ENCODE measurements at regions not wholly inside any gene's neighbourhood (a gene's known extent, or its start where the extent isn't known, plus 50 kb on each side); places are given as distances from the start of the nearest gene placed in this dataset.

DNA sequence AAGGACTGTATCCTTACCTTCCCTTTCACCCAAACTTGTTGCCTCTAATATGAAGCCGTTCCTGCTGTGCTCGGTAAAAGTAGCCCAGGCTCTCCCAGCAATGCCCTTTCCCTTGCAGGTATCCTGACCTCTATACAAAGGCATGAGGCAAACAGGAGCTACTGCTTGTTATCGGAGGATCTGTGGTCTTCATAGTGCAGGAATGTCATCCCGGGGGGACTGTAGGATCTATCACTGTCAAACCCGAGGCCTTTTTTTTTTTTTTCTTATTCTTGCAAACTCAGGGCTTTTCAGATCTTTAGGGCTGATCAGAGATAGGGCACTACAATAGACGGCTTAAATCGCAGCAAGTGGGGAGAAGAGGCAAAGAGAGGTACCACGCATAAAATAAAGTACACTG, 1206.6 kb downstream of the TYW1 start:
- Histone ChIP-seq H3K9me3 (ENCODE audit: control insufficient read depth in 1 of 2, low read length in 2 of 2) (no peaks in the 10 kb centered on the region), H3K27ac (ENCODE audit: low read depth, low read length) (no peak overlapping the region), H3K27me3 (ENCODE audit: control insufficient read depth in 1 of 2, insufficient read depth in 2 of 2, low read length in 2 of 2) (no peaks in the 10 kb centered on the region), H3K36me3 (ENCODE audit: control insufficient read depth in 1 of 2, insufficient read depth in 2 of 2, low read length in 2 of 2) (no peaks in the 10 kb centered on the region), H3K4me1 (ENCODE audit: control insufficient read depth in 1 of 2, insufficient read depth in 2 of 2, low read length in 2 of 2) (no peaks in the 10 kb centered on the region), H3K9ac (ENCODE audit: low read depth in 1 of 2, low read length in 2 of 2) (no peak overlapping the region), H3K4me3 (ENCODE audit: low read depth in 1 of 2, low read length in 2 of 2) (no peak overlapping the region)

GRCh38 chr7:68205826-68206225, 1209.2 kb downstream of the TYW1 start:
- no peak overlapping the region for H3K9ac ChIP-seq (ENCODE audit: low read depth in 1 of 2, low read length in 2 of 2)
- no peaks in the 10 kb centered on the region for H3K27me3 ChIP-seq (ENCODE audit: control insufficient read depth in 1 of 2, insufficient read depth in 2 of 2, low read length in 2 of 2)
- H3K4me1 ChIP-seq (ENCODE audit: control insufficient read depth in 1 of 2, insufficient read depth in 2 of 2, low read length in 2 of 2): no peaks in the 10 kb centered on the region
- no peak overlapping the region for H3K27ac ChIP-seq (ENCODE audit: low read depth, low read length)
- no peak overlapping the region for H3K4me3 ChIP-seq (ENCODE audit: low read depth in 1 of 2, low read length in 2 of 2)
- H3K9me3 ChIP-seq (ENCODE audit: control insufficient read depth in 1 of 2, low read length in 2 of 2): peaks cover 0 to 3% of the 10 kb centered on the region in 2 donors
- no peaks in the 10 kb centered on the region for H3K36me3 ChIP-seq (ENCODE audit: control insufficient read depth in 1 of 2, insufficient read depth in 2 of 2, low read length in 2 of 2)

GRCh38 chr7:68206946-68207485, 1210.4 kb downstream of the TYW1 start:
- H3K4me1 ChIP-seq (ENCODE audit: control insufficient read depth in 1 of 2, insufficient read depth in 2 of 2, low read length in 2 of 2): no peaks in the 10 kb centered on the region
- H3K4me3 ChIP-seq (ENCODE audit: low read depth in 1 of 2, low read length in 2 of 2): no peak overlapping the region
- H3K27ac ChIP-seq (ENCODE audit: low read depth, low read length): no peak overlapping the region
- H3K27me3 ChIP-seq (ENCODE audit: control insufficient read depth in 1 of 2, insufficient read depth in 2 of 2, low read length in 2 of 2): no peaks in the 10 kb centered on the region
- peaks cover 0 to 3% of the 10 kb centered on the region in 2 donors for H3K9me3 ChIP-seq (ENCODE audit: control insufficient read depth in 1 of 2, low read length in 2 of 2)
- no peak overlapping the region for H3K9ac ChIP-seq (ENCODE audit: low read depth in 1 of 2, low read length in 2 of 2)
- H3K36me3 ChIP-seq (ENCODE audit: control insufficient read depth in 1 of 2, insufficient read depth in 2 of 2, low read length in 2 of 2): no peaks in the 10 kb centered on the region

DNA sequence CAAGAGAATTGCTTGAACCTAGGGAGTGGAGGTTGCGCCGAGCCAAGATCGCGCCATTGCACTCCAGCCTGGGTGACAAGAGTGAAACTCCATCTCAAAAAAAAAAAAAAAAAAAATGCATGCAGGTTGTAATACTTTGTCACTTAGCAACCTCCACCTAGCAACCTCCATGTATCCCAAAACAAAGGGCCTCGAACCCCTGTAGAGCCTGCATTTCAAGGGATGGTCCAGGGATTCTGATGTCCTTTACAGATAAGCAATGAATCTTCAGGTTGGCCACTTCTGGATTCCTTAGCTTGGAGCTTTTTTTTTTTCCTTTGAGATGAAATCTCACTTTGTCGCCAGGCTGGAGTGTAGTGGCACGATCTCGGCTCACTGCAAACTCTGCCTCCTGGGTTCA, 1211.0 kb downstream of the TYW1 start:
- Histone ChIP-seq H3K4me1 (ENCODE audit: control insufficient read depth in 1 of 2, insufficient read depth in 2 of 2, low read length in 2 of 2) (no peaks in the 10 kb centered on the region), H3K9me3 (ENCODE audit: control insufficient read depth in 1 of 2, low read length in 2 of 2) (peaks cover 0 to 3% of the 10 kb centered on the region in 2 donors), H3K4me3 (ENCODE audit: low read depth in 1 of 2, low read length in 2 of 2) (no peak overlapping the region), H3K36me3 (ENCODE audit: control insufficient read depth in 1 of 2, insufficient read depth in 2 of 2, low read length in 2 of 2) (no peaks in the 10 kb centered on the region), H3K27me3 (ENCODE audit: control insufficient read depth in 1 of 2, insufficient read depth in 2 of 2, low read length in 2 of 2) (no peaks in the 10 kb centered on the region), H3K9ac (ENCODE audit: low read depth in 1 of 2, low read length in 2 of 2) (no peak overlapping the region), H3K27ac (ENCODE audit: low read depth, low read length) (no peak overlapping the region)

DNA sequence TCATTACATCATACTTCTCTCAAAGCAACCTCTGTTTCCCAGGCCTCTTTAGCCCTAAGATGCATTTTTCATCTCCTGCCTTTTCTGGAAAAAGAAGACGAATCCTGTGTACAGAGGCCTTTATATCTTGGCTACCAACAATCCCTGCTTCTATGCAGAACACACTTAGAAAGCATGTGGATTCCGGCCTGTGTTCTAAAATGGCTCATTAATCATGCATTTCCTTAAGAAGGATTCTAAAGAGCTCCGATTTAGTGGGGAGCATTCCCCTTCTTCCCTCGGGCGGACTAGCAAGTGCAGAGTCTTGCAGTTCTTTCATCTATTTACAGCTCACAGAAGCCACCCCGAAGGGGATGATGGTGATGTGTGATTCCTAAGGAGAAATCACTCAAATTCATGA, 1212.9 kb downstream of the TYW1 start:
- H3K27me3 ChIP-seq (ENCODE audit: control insufficient read depth in 1 of 2, insufficient read depth in 2 of 2, low read length in 2 of 2): no peaks in the 10 kb centered on the region
- no peaks in the 10 kb centered on the region for H3K36me3 ChIP-seq (ENCODE audit: control insufficient read depth in 1 of 2, insufficient read depth in 2 of 2, low read length in 2 of 2)
- H3K4me1 ChIP-seq (ENCODE audit: control insufficient read depth in 1 of 2, insufficient read depth in 2 of 2, low read length in 2 of 2): no peaks in the 10 kb centered on the region
- peaks cover 0 to 3% of the 10 kb centered on the region in 2 donors for H3K9me3 ChIP-seq (ENCODE audit: control insufficient read depth in 1 of 2, low read length in 2 of 2)
- no peak overlapping the region for H3K4me3 ChIP-seq (ENCODE audit: low read depth in 1 of 2, low read length in 2 of 2)
- no peak overlapping the region for H3K9ac ChIP-seq (ENCODE audit: low read depth in 1 of 2, low read length in 2 of 2)
- H3K27ac ChIP-seq (ENCODE audit: low read depth, low read length): no peak overlapping the region

DNA sequence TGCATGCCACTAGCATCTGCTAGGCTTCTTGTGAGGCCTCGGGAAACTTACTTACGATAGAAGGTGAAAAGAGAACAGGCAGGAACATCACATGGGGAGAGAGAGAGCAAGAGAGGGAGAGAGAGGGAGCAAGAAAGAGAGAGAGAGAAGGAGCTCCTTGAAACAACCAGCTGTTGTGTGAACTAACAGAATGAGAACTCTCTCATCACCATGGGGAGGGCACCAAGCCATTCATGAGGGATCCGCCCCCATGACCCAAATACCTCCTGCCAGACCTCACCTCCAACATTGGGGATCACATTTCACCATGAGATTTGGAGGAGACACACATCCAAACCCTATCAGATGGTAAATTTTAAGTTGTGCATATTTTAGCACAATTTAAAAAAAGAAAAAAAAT, 1217.2 kb downstream of the TYW1 start:
- Histone ChIP-seq H3K4me1 (ENCODE audit: control insufficient read depth in 1 of 2, insufficient read depth in 2 of 2, low read length in 2 of 2) (no peaks in the 10 kb centered on the region), H3K27ac (ENCODE audit: low read depth, low read length) (no peak overlapping the region), H3K27me3 (ENCODE audit: control insufficient read depth in 1 of 2, insufficient read depth in 2 of 2, low read length in 2 of 2) (no peaks in the 10 kb centered on the region), H3K4me3 (ENCODE audit: low read depth in 1 of 2, low read length in 2 of 2) (no peak overlapping the region), H3K9me3 (ENCODE audit: control insufficient read depth in 1 of 2, low read length in 2 of 2) (no peaks in the 10 kb centered on the region), H3K9ac (ENCODE audit: low read depth in 1 of 2, low read length in 2 of 2) (no peak overlapping the region), H3K36me3 (ENCODE audit: control insufficient read depth in 1 of 2, insufficient read depth in 2 of 2, low read length in 2 of 2) (no peaks in the 10 kb centered on the region)

GRCh38 chr7:68216051-68216450, 1219.4 kb downstream of the TYW1 start:
- H3K9me3 ChIP-seq (ENCODE audit: control insufficient read depth in 1 of 2, low read length in 2 of 2): no peaks in the 10 kb centered on the region

DNA sequence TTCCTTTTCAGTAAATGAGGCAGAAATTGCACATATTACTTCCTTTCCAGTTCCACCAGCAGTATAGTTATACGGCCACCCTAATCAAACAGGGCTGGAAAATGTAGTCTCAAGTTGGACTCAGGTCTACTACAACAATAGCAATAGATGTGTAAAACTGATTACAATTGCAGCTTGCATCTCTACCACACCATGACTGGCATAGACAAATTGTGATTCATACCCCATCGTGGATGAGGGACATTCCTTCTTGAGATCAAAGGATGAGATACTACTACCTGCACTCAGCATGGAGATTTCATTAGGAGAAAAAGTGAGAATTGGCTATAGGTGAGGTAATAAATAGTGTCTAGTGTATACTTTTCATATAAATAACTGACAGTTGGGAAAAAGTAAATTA, 1220.8 kb downstream of the TYW1 start:
- H3K36me3 ChIP-seq (ENCODE audit: control insufficient read depth in 1 of 2, insufficient read depth in 2 of 2, low read length in 2 of 2): no peaks in the 10 kb centered on the region
- H3K27me3 ChIP-seq (ENCODE audit: control insufficient read depth in 1 of 2, insufficient read depth in 2 of 2, low read length in 2 of 2): no peaks in the 10 kb centered on the region
- no peak overlapping the region for H3K4me3 ChIP-seq (ENCODE audit: low read depth in 1 of 2, low read length in 2 of 2)
- H3K27ac ChIP-seq (ENCODE audit: low read depth, low read length): no peak overlapping the region
- H3K9ac ChIP-seq (ENCODE audit: low read depth in 1 of 2, low read length in 2 of 2): no peak overlapping the region
- no peaks in the 10 kb centered on the region for H3K9me3 ChIP-seq (ENCODE audit: control insufficient read depth in 1 of 2, low read length in 2 of 2)
- no peaks in the 10 kb centered on the region for H3K4me1 ChIP-seq (ENCODE audit: control insufficient read depth in 1 of 2, insufficient read depth in 2 of 2, low read length in 2 of 2)

More at GRCh38 chr7:68216051-68216450, 1219.4 kb downstream of the TYW1 start:
- H3K36me3 ChIP-seq (ENCODE audit: control insufficient read depth in 1 of 2, insufficient read depth in 2 of 2, low read length in 2 of 2): no peaks in the 10 kb centered on the region
- no peaks in the 10 kb centered on the region for H3K4me1 ChIP-seq (ENCODE audit: control insufficient read depth in 1 of 2, insufficient read depth in 2 of 2, low read length in 2 of 2)
- H3K4me3 ChIP-seq (ENCODE audit: low read depth in 1 of 2, low read length in 2 of 2): no peak overlapping the region
- H3K27me3 ChIP-seq (ENCODE audit: control insufficient read depth in 1 of 2, insufficient read depth in 2 of 2, low read length in 2 of 2): no peaks in the 10 kb centered on the region
- H3K9ac ChIP-seq (ENCODE audit: low read depth in 1 of 2, low read length in 2 of 2): no peak overlapping the region
- no peak overlapping the region for H3K27ac ChIP-seq (ENCODE audit: low read depth, low read length)

- Histone ChIP-seq H3K4me3 (ENCODE audit: low read depth in 1 of 2, low read length in 2 of 2) (no peak overlapping the region), H3K9ac (ENCODE audit: low read depth in 1 of 2, low read length in 2 of 2) (no peak overlapping the region), H3K27me3 (ENCODE audit: control insufficient read depth in 1 of 2, insufficient read depth in 2 of 2, low read length in 2 of 2) (no peaks in the 10 kb centered on the region), H3K27ac (ENCODE audit: low read depth, low read length) (no peak overlapping the region), H3K4me1 (ENCODE audit: control insufficient read depth in 1 of 2, insufficient read depth in 2 of 2, low read length in 2 of 2) (no peaks in the 10 kb centered on the region), H3K36me3 (ENCODE audit: control insufficient read depth in 1 of 2, insufficient read depth in 2 of 2, low read length in 2 of 2) (no peaks in the 10 kb centered on the region), H3K9me3 (ENCODE audit: control insufficient read depth in 1 of 2, low read length in 2 of 2) (no peaks in the 10 kb centered on the region)
Measured at GRCh38 chr7:68218461-68218860, 1221.8 kb downstream of the TYW1 start.

DNA sequence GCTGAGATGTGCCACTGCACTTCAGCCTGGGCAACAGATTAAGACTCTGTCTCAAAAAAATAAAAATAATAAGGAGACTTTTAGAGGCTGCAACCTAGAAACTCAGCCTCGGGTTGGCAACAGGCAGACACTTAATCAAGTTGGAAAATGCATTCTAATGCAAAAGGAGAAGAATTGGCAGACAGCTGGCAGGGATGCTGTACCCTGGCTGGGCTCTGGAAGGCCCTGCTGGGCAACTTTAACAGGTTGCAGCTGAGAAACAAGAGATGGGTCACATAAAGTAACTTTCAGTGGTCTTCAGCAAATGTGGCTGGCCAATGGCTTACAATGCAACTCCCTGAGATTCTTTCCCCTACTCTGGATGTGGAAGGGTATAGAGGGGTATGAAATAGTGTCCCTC, 1225.7 kb downstream of the TYW1 start:
- Histone ChIP-seq H3K9ac (ENCODE audit: low read depth in 1 of 2, low read length in 2 of 2) (no peak overlapping the region), H3K4me1 (ENCODE audit: control insufficient read depth in 1 of 2, insufficient read depth in 2 of 2, low read length in 2 of 2) (no peaks in the 10 kb centered on the region), H3K36me3 (ENCODE audit: control insufficient read depth in 1 of 2, insufficient read depth in 2 of 2, low read length in 2 of 2) (no peaks in the 10 kb centered on the region), H3K9me3 (ENCODE audit: control insufficient read depth in 1 of 2, low read length in 2 of 2) (no peaks in the 10 kb centered on the region), H3K27ac (ENCODE audit: low read depth, low read length) (no peak overlapping the region), H3K27me3 (ENCODE audit: control insufficient read depth in 1 of 2, insufficient read depth in 2 of 2, low read length in 2 of 2) (no peaks in the 10 kb centered on the region), H3K4me3 (ENCODE audit: low read depth in 1 of 2, low read length in 2 of 2) (no peak overlapping the region)
